NT2/D1 (cell line): ENCODE measurements at regions not wholly inside any gene's neighbourhood (a gene's known extent, or its start where the extent isn't known, plus 50 kb on each side); places are given as distances from the start of the nearest gene placed in this dataset.

Source experiments
- YY1 ChIP-seq: IDR thresholded peaks from 2 replicates; pipeline ENCODE4 v1.6.1; 2011; ENCODE audit not compliant: insufficient read length, insufficient read depth
- ZNF274 ChIP-seq: IDR thresholded peaks from 2 replicates; pipeline ENCODE4 v1.6.1; 2011; ENCODE audit warnings: mild to moderate bottlenecking, low read depth, low read length

DNA sequence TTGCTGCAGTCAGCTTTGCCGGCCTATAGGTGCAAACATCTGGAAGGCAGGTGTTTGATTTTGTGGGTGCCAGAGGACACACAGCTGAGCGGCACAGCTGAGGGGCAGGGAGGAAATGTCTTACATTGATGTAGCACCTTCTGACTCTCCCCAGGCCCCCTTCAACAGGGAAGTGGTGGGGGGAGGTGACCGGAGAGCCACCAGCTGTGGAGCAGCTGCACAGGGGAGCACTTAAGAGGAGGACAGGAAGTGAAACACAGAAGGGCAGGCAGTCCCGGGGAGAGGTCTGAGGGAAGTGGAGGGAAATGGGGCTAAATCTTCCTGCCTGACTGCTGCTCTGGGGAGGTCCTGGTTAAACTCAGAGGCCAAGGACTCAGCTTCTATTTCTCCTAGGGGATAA lies 409.1 kb downstream of the TNS1 start:
- TF ChIP-seq YY1 (no peak), ZNF274 (no peak)
